T1000 (cell line): ENCODE measurements at regions not wholly inside any gene's neighbourhood (a gene's known extent, or its start where the extent isn't known, plus 50 kb on each side); places are given as distances from the start of the nearest gene placed in this dataset.
"Not testable (repeated sequence)": the region's sequence is repeated elsewhere in the genome, so short reads cannot be mapped to it uniquely, and the experiment has no call there.

Experiments
- DNase-seq: peaks from one replicate; lab custom pipeline; 2025; ENCODE audit warnings: mixed read lengths; lab: John Stamatoyannopoulos, UW

DNA sequence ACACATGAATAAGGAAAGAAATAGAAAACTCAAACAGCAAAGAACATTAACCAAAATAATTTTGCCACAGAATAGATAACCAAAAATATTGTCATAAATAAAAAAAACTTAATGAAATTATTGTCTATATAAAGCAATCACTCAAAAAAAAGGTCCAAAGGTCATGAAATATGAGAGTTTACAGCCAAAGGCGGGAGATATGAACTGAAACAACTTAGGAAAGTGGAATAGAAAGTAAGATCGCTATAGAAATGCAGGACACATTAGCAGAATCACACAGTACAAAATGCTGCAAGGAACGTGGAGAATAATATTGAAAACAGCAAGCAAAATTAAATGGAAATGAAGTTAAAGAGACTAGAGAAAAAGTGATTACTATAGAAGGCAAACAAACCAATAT, 375.0 kb upstream of the ARHGEF26 start:
- no peak for DNase-seq

DNA sequence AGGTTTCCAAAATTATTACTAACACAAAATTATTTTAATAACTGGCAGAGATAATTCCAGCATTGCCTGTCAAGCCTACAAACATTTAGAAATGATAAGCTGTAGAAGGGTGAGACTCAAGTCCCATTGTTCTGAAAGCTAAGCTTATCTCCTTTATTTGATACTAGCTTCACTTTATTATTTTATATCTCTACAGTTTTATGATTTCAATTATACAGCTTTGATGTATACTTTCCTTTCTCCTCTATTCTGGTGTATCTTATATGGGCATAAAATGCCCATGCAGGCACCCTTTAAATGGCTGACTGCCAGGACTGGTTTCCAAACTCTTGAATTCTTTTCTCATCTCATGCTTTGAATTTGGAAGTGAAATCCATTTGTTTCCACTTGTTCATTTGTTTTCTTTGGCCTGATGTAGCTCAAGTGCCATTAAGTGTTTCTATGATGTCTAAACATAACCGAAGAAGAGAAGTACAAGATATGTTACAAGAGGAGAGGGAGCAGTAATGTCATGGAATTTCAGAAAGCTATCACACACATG, 372.1 kb upstream of the ARHGEF26 start:
- no peak for DNase-seq

DNA sequence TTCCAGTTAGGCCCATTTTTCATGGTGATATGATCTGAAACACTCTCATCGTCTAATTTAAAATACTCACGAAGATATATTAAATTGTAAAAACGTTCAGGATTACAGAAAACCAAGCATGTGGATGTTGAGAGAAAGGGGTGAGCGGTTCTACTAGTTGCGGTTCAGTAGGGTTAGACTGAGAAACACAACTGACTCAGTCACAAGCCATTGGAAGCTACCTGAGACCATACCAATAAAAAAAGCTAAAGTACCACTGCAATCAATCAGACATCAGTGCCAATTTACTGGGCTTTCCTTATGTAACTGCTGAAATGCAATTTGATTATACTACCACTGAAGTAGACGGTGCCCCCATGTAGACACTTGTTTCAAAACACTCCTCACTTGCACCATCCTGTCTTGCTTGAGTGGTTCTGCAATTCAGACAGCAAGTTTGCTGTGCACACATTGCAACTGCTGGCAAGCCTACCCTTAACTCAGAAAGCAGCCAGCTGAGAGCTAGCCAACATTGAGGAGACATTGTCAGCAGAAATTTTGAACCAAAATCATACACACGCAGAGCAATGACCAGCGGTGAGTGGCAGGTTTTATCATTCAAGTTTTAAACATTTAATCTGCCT, 368.7 kb upstream of the ARHGEF26 start:
- no peak for DNase-seq

DNA sequence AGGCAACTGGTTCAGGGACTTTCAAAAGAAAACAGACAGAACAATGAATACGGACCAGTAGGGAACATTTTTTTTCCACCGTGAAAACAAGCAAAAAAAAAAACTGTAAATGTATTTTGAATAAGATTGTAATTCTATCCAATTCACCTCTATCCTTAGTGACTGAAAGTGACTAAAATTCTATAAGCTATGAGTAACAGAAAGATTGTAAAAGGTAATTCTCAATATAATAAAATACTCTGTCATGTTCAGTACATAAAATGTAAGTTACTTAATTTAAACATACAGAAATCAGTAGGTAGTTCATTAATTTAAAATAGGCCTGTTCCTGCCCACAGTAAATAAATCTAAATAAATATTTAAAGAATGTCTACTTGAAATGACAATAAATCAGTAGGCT, 368.2 kb upstream of the ARHGEF26 start:
- DNase-seq, result no peak

DNA sequence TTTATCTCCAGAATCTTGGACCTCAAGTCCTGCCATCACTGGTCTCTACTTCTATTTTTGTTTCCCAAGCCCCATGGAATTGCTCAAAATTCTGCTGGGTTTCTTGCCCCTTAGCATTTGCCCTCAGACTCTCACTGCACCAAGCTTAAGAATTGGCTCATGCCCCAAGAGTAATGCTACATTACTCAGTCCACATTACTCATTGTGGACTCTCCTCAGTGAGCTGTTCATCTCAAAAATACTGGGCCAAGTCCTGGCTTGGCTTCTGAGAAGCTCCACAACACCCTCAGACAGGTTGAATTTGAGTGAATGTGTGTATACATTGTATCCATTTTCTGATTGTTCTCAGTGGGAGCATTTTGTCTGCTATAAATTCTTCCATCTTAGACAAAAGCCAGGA, 364.4 kb upstream of the ARHGEF26 start:
- DNase-seq, result no peak

DNA sequence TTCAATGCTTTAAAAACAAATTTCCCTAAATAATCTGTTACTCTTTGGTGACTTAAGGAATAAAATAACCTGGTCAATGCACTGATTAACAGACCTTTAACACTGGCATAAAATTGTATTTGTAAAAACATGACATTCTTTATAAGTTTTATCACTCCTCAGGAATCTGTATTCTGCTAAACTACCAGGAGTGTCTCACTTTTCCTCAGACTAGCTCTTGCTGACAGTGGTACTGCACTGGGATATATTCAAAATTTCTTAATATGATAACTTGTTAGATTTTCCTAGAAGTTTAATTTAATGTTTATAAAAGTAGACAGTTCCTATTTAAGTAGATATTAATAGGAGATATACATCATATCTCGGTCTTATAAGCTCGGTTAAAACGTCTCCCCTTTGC, 363.4 kb upstream of the ARHGEF26 start:
- DNase-seq, result no peak

DNA sequence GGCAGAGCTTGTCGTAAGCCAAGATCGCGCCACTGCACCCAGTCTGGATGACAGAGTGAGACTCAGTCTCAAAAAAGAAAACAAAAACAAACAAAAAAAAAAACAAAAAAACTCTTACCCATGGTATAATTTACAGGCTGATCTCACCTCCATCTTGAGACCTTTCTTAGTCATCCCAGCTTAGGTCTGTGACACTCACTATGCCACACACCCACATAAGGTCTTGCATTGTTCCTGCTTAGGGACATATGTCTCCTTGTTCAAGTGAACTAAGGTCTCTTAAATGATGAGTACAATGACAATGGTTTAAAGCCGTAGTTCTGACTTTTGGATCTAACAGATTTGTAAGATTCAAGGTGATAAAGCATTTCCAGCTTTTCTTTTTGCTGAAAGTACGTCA, 360.2 kb upstream of the ARHGEF26 start:
- no peak for DNase-seq

DNA sequence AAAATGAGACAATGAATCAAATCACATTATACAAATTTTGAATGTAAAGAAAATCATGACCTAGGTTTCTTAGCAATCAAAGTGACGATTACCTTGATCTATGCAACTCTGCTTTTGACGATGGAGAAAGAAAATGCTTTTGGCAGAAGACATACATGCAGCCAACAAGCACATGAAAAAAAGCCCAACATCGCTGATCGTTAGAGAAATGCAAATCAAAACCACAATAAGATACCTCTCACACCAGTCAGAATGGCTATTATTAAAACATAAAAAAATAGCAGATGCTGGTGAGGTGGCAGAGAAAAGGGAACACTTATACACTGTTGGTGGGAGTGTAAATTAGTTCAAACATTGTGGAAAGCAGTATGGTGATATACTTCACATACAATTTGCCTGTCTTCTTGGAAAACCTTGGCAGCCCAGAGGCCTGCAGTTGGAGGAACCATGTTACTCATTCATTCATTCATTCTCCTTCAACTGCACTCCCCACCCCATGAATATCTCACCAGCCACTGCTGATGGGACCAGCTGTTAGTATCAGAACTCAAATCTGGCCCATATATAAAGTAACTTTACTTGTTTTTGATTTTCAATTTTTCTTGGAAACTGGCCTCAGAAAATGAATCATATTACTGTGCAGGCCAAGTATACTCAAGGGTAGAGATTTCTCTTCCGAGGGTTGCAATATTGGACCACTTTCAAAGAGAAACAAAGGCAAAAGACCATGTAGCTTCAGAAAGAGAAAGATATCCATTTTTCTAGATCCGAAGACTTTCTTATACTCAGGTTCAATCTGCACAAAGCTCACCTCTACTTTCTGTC, 358.6 kb upstream of the ARHGEF26 start:
- no peak for DNase-seq

DNA sequence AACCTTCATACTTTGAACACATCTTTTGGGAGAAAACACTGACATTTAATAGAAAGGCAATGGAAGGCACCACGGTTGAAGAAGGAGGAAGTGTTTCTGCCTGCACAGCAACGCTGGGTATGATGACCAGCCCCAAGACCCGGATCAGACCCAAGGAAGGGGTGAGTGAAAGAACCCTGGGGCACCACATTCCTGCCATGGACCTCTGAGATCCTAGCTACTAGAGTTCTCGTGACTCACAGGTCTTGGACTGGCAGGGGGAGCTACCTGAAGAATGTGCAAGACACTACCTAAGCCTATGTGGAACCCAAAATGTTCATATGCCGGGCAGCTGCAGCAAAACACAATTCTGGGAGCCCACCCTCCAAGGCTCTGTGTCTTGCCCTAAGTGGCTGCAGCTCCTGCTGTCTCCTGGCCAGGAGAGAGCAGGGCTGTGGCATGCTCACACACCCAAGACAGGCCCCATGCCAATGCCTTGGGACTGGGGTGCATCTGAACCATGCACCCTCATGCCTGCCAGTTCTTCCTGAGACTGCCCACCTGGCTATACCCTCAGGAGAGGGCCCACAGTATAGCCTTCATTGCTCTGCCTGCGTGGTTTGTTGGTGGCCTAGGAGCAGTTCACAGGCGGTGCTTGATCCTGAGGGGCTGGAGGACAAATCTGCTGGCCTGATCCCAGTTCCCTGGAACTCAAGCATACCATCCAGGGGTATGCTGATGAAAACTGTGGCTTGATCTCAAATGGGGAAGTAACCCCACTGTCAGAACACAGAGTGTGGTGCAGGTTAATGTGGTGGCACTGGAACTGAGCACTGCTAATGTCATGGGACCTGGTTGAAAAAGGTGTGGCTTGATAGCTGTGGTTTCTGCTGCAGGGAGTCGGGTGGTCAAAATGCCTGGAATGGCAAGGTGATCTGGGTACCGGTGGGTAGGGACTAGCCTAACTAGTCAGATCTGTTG, 353.3 kb upstream of the ARHGEF26 start:
- DNase-seq, result no peak

DNA sequence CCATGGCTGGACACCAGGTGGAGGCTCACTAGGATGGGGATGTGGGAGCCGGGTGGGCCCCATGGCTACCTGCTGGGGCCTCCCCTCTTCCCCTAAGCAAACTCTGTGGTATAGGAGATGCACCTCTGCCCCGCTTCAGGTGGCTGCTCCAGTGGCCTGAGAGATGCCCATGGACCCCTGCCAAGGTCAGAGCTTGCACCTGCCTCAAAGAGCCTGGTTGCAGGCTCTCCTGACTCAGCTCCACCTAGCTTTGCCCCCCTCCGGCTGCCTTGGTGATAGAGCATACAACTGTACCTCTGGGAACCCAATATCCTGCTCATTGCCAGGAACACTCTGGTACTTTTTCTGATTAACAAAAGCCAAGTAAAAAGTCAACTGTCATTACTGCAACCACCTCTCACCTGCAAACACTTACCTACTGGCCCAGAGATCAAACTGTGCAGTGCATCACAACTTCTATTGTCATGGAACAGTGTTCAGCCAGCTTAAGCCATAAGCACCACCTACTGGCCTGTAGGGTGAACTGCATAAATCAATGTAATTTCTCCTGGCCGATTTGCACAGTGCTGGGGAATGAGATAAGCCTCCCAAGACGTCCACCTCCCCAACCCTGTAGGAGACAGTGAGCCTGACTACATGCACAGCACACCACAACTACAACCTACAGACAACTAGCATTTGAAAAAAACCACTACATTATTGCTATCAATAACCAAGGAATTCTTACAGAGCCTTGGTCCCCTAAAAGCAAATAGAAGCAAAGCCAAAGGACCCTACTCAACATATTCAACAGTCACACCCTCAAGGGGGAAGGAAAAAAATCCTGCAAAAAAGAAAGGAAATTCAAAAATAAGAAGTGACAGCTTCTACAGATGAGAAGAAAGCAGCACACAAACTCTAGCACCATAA, 352.4 kb upstream of the ARHGEF26 start:
- peak; percentile 16 for DNase-seq

DNA sequence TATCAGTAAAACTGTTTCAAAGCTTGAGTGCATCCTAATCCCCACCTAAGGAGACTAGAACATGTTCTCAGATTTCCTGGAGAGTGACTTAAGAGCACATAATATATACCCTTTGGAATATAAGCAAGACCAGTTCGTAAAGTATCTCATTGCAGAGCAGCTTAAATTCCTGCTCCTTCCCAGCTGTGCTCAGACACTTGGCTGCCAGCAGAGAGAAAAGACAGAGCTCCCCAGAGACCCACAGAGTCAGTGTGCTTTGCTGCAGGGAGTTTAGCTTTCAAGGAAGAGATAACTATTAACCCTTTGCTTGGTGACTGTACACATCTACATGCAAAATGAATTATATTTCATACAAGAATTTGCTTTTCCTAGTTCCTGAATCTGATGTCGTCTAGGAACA, 338.1 kb upstream of the ARHGEF26 start:
- DNase-seq, result no peak

DNA sequence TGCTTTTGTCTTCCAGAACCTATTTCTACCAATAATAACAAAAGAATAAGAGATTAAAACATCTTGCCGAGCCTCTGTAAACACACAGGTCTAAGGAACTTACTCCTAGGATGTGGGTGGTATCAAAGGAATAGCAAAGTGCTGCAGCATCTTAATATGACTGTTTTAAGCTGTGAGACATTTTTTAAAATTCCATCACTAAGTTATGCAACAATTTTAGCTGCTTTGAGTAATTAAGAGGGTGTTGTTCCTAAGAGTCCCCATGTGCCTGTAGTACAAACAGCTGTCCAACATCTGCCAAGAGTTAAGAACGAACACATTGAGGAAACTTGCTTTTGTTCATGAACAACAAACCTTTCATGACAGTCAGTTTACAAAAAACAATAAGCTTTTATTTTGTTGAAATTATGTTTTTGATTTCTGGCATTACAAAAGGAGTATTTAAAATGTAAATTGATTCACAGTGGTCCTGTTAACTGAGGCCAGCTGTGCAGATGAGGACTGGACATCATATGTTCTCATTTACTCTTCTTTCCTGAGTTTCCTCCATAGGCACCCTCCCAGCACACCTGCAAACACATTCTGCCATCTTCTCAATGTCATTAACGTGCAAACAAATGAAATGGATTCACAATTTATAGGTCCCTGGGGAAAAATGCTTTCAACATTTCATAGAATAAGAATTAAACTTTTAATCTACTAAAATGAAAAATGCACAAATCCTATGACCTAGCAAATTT, 337.3 kb upstream of the ARHGEF26 start:
- DNase-seq, result no peak

DNA sequence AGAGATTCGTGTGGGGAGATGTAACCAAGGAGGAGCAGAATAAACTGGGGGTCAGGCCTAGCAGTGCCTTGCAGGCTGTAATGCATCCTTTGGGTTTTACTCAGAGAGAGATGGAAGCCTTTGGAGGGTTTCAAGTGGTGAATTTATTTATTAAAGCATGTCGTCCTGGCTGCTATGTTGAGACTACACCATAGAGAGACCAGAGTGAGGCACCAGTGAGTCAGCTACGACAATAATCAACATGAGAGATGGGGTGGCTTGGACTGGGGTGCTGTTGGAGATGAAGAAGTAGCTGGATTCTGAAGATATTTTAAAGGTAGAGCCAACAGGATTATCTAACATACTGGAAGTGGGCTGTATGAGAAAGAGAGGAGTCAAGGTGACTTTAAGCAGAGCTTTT, 335.3 kb upstream of the ARHGEF26 start:
- no peak for DNase-seq

DNA sequence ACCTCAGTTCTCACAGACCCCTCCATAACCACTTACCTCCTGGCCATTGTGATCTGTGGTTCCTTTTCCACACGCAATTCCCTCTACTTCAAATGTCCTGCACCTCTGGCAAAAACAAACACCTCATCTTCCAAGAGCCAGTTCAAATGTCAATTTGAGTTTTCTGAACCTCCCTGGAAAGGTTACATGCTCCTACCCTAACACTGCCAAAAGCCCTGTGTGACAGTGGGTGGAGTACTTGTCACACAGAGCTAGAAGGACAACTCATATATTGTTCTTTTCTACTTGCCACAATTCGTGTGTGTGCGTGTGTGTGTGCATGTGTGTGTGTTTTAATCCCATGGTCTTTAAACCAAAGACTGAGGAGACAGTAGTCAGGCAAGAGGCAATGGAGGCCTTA, 331.8 kb upstream of the ARHGEF26 start:
- DNase-seq, result no peak

DNA sequence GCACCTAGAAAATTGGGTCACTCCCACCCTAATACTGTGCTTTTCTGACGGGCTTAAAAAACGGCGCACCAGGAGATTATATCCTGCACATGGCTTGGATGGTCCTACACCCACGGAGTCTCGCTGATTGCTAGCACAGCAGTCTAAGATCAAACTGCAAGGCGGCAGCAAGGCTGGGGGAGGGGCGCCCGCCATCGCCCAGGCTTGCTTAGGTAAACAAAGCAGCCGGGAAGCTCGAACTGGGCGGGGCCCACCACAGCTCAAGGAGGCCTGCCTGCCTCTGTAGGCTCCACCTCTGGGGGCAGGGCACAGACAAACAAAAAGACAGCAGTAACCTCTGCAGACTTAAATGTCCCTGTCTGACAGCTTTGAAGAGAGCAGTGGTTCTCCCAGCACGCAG, 324.1 kb upstream of the ARHGEF26 start:
- DNase-seq, result not testable (repeated sequence)

DNA sequence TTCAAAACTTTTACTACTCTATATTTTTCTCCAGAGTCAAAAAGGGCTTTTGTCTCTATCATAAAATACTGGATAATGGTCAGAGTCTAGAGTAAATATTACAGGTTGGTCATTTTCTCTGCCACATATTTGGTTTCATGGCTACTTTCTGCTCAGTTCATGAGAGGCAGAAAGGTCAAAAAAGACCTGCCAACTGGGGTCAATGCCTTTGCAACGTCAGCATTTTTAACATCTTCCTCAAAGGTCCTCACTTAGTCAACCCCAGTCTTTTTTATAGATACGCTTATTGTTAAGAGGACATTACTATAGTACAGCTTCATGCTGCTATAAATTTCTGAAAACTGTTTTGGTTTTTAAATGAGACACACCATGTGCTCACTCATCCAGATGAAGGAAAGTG, 312.1 kb upstream of the ARHGEF26 start:
- no peak for DNase-seq

DNA sequence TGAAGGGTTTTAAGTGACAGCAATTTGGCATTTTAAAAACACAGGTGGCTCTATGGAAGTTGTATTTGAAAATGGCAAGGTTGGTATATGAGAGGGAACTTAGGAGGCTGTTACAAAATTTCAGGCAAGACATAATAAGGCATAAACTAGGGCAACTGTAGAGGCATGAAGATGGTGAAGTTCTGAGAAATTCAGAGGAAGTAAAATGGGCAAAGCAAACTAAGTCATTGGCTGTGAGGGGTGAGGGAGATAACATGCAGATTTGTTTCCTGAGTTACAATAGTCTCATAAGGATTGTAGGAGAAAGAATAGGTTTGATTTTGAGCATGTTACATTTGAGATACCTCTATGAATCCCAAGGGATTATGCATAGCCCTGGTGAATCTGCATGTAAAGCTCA, 302.9 kb upstream of the ARHGEF26 start:
- DNase-seq, result no peak

DNA sequence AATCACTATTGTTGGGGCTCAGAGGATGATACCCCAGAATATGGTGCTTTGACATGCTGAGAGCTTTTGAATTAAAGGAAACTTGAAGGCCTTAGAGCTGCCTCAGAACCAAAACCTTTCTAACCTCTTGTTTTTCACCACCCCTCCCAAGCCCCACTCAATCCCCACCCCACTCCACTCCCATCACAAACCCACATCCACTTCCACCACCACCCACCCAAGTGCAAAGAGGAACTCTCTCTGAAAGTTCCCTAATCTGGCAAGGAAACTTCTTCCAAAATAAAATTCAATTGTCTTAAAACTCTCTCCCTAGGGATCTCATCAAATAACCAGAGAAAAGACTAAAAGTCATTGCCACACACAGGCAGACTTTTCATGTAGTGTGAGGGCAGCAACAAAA, 301.2 kb upstream of the ARHGEF26 start:
- no peak for DNase-seq

DNA sequence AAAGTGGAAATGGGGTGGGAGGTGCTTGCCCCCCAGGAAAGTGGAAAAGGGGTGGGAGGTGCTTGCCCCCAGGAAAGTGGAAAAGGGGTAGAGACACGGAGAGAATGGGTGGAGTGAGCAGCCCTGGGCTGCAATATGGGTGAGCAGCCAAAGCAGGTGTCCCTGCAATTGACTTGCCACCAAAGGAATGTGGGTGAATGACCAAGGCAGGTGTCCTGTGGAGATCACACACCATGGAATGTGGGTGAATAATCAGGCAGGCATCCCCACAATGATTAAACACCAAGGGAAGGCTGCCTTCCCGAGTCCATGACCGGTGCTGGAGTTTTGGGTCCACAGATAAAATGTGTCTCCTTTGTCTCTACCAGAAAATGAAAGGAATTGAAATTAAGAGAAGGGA, 292.8 kb upstream of the ARHGEF26 start:
- DNase-seq, result not testable (repeated sequence)

DNA sequence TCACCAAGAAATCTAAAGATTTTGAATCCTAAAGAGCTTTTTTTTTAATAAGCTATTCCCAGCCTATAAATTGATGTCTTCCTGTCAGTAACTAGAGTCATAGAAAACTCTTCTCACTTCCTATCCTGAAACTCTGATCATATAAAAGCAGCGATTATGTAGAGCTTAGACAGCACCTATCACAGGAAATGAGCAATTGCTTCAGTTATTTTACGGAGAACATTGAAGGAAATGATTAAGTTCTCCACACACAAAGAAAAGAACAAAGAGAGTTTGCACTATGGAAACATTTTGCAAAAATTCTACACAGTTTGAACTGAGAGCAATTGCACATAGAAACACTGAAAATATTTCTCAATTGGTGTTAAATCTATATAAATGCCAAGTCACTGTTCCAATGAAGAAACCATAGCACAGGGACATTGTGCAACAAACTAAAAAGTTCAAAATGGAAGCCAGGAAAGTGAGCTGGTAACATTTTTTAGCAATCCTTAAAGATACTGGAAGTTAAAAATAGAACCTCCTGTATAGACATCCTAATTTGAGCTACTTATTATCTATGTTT, 291.5 kb upstream of the ARHGEF26 start:
- DNase-seq, result no peak
